ENCODE measurements at regions not wholly inside any gene's neighbourhood (a gene's known extent, or its start where the extent isn't known, plus 50 kb on each side); places are given as distances from the start of the nearest gene placed in this dataset.

GRCh38 chr9:115437418-115437817 is 319.5 kb upstream of the TNC start:
- TF ChIP-seq, protein P1, sequence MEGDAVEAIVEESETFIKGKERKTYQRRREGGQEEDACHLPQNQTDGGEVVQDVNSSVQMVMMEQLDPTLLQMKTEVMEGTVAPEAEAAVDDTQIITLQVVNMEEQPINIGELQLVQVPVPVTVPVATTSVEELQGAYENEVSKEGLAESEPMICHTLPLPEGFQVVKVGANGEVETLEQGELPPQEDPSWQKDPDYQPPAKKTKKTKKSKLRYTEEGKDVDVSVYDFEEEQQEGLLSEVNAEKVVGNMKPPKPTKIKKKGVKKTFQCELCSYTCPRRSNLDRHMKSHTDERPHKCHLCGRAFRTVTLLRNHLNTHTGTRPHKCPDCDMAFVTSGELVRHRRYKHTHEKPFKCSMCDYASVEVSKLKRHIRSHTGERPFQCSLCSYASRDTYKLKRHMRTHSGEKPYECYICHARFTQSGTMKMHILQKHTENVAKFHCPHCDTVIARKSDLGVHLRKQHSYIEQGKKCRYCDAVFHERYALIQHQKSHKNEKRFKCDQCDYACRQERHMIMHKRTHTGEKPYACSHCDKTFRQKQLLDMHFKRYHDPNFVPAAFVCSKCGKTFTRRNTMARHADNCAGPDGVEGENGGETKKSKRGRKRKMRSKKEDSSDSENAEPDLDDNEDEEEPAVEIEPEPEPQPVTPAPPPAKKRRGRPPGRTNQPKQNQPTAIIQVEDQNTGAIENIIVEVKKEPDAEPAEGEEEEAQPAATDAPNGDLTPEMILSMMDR (IDR thresholded peaks at IDR 0.05; ENCODE audit: low read depth, low read length, missing input control) = no peak
- no peak for TF ChIP-seq EGR1 (IDR thresholded peaks at IDR 0.05; ENCODE audit: low read depth in 2 of 2)
- TF ChIP-seq, protein P2, sequence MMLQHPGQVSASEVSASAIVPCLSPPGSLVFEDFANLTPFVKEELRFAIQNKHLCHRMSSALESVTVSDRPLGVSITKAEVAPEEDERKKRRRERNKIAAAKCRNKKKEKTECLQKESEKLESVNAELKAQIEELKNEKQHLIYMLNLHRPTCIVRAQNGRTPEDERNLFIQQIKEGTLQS (IDR thresholded peaks at IDR 0.05) = no peak
- TF ChIP-seq TAF1 (conservative IDR thresholded peaks at IDR 0.05) = no peak
- TF ChIP-seq REST (IDR thresholded peaks at IDR 0.05) = no peak
- no peak for TF ChIP-seq RAD21 (IDR thresholded peaks at IDR 0.05)
- TF ChIP-seq SP1 (IDR thresholded peaks at IDR 0.05) = no peak
- no peak for TF ChIP-seq MAX (IDR thresholded peaks at IDR 0.05)
- no peak for TF ChIP-seq JUND (IDR thresholded peaks at IDR 0.05)
- TF ChIP-seq ZBTB33 (IDR thresholded peaks at IDR 0.05) = no peak
- no peak for TF ChIP-seq GABPA (IDR thresholded peaks at IDR 0.05 in 1 of 2, conservative IDR thresholded peaks at IDR 0.05 in 1 of 2)

Measured in liver (tissue), 3 donors.